Fibroblast of skin of abdomen (primary cell): ENCODE measurements at regions not wholly inside any gene's neighbourhood (a gene's known extent, or its start where the extent isn't known, plus 50 kb on each side); places are given as distances from the start of the nearest gene placed in this dataset.
A peak's percentile ranks its signal among the peaks of the same experiment; 100 is the strongest.

Experiments used
- DNase-seq: peaks from one replicate; pipeline ENCODE4 v3.0.0-alpha.2; 2013

GRCh38 chr3:117798221-117798620 is 1088.6 kb downstream of the TUSC7 start:
- DNase-seq: no peak

- no peak for DNase-seq
Measured at GRCh38 chr3:117798687-117799386, 1089.3 kb downstream of the TUSC7 start.

GRCh38 chr3:117799387-117799735 is 1089.8 kb downstream of the TUSC7 start:
- no peak for DNase-seq

- DNase-seq: no peak
Measured at GRCh38 chr3:117801912-117802239, 1092.3 kb downstream of the TUSC7 start.

- no peak for DNase-seq
Measured at GRCh38 chr3:117809186-117810081, 1099.9 kb downstream of the TUSC7 start.

- no peak for DNase-seq
Measured at GRCh38 chr3:117811786-117812185, 1102.2 kb downstream of the TUSC7 start.

GRCh38 chr3:117814975-117815374 is 1105.4 kb downstream of the TUSC7 start:
- DNase-seq: peak; percentile 22

- DNase-seq: no peak
Measured at GRCh38 chr3:117817103-117817502, 1107.5 kb downstream of the TUSC7 start.

- DNase-seq: no peak
Measured at GRCh38 chr3:117818592-117818991, 1109.0 kb downstream of the TUSC7 start.

- DNase-seq: peak; percentile 47
Measured at GRCh38 chr3:117820658-117821299, 1111.2 kb downstream of the TUSC7 start.

GRCh38 chr3:117822416-117822815 is 1112.8 kb downstream of the TUSC7 start:
- no peak for DNase-seq

- DNase-seq: peak; percentile 57
Measured at GRCh38 chr3:117836296-117836695, 1126.7 kb downstream of the TUSC7 start.

- DNase-seq: no peak
Measured at GRCh38 chr3:117837391-117837790, 1127.8 kb downstream of the TUSC7 start.

- no peak for DNase-seq
Measured at GRCh38 chr3:117842086-117842485, 1132.5 kb downstream of the TUSC7 start.

GRCh38 chr3:117843356-117843755 is 1133.8 kb downstream of the TUSC7 start:
- DNase-seq: no peak

- DNase-seq: peak; percentile 19
Measured at GRCh38 chr3:117844676-117845075, 1135.1 kb downstream of the TUSC7 start.

- DNase-seq: no peak
Measured at GRCh38 chr3:117846238-117846637, 1136.7 kb downstream of the TUSC7 start.

- DNase-seq: no peak
Measured at GRCh38 chr3:117848606-117849005, 1139.0 kb downstream of the TUSC7 start.

- peak; percentile 35 for DNase-seq
Measured at GRCh38 chr3:117853923-117854668, 1144.5 kb downstream of the TUSC7 start.

GRCh38 chr3:117856354-117856753 is 1146.8 kb downstream of the TUSC7 start:
- no peak for DNase-seq

GRCh38 chr3:117863146-117863545 is 1153.6 kb downstream of the TUSC7 start:
- DNase-seq: no peak

- no peak for DNase-seq
Measured at GRCh38 chr3:117865338-117865737, 1155.8 kb downstream of the TUSC7 start.

GRCh38 chr3:117868766-117869165 is 1159.2 kb downstream of the TUSC7 start:
- no peak for DNase-seq
